ENCODE measurements at regions not wholly inside any gene's neighbourhood (a gene's known extent, or its start where the extent isn't known, plus 50 kb on each side); places are given as distances from the start of the nearest gene placed in this dataset.

DNA sequence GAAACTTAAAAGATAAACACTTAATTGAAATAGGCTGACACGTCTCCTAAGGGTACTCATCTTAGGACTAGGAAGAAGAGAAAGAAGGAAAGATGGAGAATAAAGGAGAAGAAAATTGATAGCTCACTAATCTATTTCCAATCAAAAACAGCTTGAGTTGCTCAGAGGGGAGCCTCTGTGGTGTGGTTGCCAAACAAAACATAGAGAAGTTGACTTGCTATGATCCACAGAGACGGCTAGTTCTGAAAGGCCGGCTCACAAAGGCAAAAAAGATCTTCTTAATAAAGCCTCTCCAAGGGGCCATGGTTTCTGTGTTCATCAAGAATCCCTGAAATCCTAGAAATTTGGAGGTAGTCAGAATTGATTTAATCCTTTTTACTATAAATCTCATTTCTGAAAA is 644.1 kb downstream of the LMO4 start:
- TF ChIP-seq, protein P1, sequence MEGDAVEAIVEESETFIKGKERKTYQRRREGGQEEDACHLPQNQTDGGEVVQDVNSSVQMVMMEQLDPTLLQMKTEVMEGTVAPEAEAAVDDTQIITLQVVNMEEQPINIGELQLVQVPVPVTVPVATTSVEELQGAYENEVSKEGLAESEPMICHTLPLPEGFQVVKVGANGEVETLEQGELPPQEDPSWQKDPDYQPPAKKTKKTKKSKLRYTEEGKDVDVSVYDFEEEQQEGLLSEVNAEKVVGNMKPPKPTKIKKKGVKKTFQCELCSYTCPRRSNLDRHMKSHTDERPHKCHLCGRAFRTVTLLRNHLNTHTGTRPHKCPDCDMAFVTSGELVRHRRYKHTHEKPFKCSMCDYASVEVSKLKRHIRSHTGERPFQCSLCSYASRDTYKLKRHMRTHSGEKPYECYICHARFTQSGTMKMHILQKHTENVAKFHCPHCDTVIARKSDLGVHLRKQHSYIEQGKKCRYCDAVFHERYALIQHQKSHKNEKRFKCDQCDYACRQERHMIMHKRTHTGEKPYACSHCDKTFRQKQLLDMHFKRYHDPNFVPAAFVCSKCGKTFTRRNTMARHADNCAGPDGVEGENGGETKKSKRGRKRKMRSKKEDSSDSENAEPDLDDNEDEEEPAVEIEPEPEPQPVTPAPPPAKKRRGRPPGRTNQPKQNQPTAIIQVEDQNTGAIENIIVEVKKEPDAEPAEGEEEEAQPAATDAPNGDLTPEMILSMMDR (conservative IDR thresholded peaks at IDR 0.05; ENCODE audit: low read depth, low read length): no peak
- no peak for TF ChIP-seq EZH2phosphoT487 (IDR thresholded peaks at IDR 0.05; ENCODE audit: borderline replicate concordance, low read length)

Measured in PC-3 (cell line).